Stimulated activated naive CD8-positive, alpha-beta T cell treated with anti-CD3 and anti-CD28 coated beads, Interleukin-15, amount 100 ng/mL, for 72 hours (primary cell): ENCODE measurements at regions not wholly inside any gene's neighbourhood (a gene's known extent, or its start where the extent isn't known, plus 50 kb on each side); places are given as distances from the start of the nearest gene placed in this dataset.

ENCODE experiments used
- ATAC-seq: fragments of 150-1000 bp; cut with Tn5 transposase; 2 replicates; pipeline ENCODE4 v1.10.0; 2021; ENCODE audit warnings: mild to moderate bottlenecking, moderate library complexity
- DNase-seq, 2 donors: peaks; one replicate each; pipeline ENCODE4 v3.0.0; 2021 to 2022
- H3K27ac Mint-ChIP-seq, 2 donors: one replicate each; pipeline ENCODE4 v1.8.0; 2022; ENCODE audit warnings: mild to moderate bottlenecking in 2 of 2, mixed read lengths in 2 of 2, moderate library complexity in 2 of 2
- H3K27me3 Mint-ChIP-seq: one replicate; pipeline ENCODE4 v1.8.0; 2022; ENCODE audit warnings: mixed read lengths
- H3K4me1 Mint-ChIP-seq: one replicate; pipeline ENCODE4 v1.8.0; 2022; ENCODE audit warnings: mild to moderate bottlenecking, mixed read lengths
- H3K4me3 Mint-ChIP-seq, 2 donors: one replicate each; pipeline ENCODE4 v1.8.0; 2022; ENCODE audit warnings: mild to moderate bottlenecking in 2 of 2, mixed read lengths in 2 of 2, moderate library complexity in 1 of 2
- H3K9me3 Mint-ChIP-seq, 2 donors: one replicate each; pipeline ENCODE4 v1.8.0; 2022; ENCODE audit warnings: mixed read lengths in 2 of 2

- H3K9me3 Mint-ChIP-seq: no peaks in the 10 kb centered on the region
- H3K4me1 Mint-ChIP-seq: no peaks in the 10 kb centered on the region
- H3K27ac Mint-ChIP-seq: no peak overlapping the region
- H3K27me3 Mint-ChIP-seq: no peaks in the 10 kb centered on the region
- H3K4me3 Mint-ChIP-seq: no peak overlapping the region
- DNase-seq (no peak), ATAC-seq (no peak)
Measured at GRCh38 chr13:36493046-36493445, 60.8 kb downstream of the CCNA1 start.

DNA sequence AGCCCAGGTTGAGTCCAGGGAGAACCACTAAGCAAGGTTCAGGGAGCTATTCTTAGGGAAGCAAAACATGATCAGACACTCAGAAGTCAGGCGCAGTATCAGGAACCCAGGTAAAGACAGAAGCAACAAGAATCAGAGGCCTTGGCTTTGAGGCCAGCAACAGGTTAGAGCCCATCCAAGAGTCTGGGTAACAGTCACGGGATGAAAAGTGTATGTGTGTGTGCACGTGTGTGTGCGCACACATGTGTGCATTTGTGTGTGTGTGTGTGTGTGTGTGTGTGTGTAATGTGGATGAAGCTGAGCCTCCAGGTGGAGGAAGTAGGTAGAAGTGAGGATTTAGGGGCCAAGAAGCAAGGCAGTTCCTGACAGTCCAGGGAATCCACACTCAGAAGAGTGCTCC lies 63.1 kb downstream of the CCNA1 start:
- Mint-ChIP-seq H3K4me3 (no peak overlapping the region), H3K27ac (no peak overlapping the region), H3K9me3 (no peaks in the 10 kb centered on the region), H3K4me1 (no peaks in the 10 kb centered on the region), H3K27me3 (no peaks in the 10 kb centered on the region)
- DNase-seq (no peak), ATAC-seq (no peak)

- H3K4me3 Mint-ChIP-seq: no peak overlapping the region
Measured at GRCh38 chr13:36509369-36509768, 77.1 kb downstream of the CCNA1 start.

GRCh38 chr13:36512771-36513170 lies 80.5 kb downstream of the CCNA1 start:
- DNase-seq: no peak
- no peak for ATAC-seq
- Mint-ChIP-seq H3K27me3 (peaks cover 22% of the 10 kb centered on the region), H3K27ac (no peak overlapping the region), H3K4me1 (no peaks in the 10 kb centered on the region), H3K9me3 (peaks cover 0 to 4% of the 10 kb centered on the region in 2 donors), H3K4me3 (no peak overlapping the region)

More at GRCh38 chr13:36509369-36509768, 77.1 kb downstream of the CCNA1 start:
- no peak for ATAC-seq
- DNase-seq: no peak
- Mint-ChIP-seq H3K27me3 (peaks cover 17% of the 10 kb centered on the region), H3K27ac (no peak overlapping the region), H3K4me1 (no peaks in the 10 kb centered on the region), H3K9me3 (peaks cover 4 to 8% of the 10 kb centered on the region in 2 donors)

- H3K27ac Mint-ChIP-seq: no peak overlapping the region
- H3K4me3 Mint-ChIP-seq: no peak overlapping the region
- peaks cover 22% of the 10 kb centered on the region for H3K27me3 Mint-ChIP-seq
- ATAC-seq (no peak), DNase-seq (no peak)
- peaks cover 0 to 4% of the 10 kb centered on the region in 2 donors for H3K9me3 Mint-ChIP-seq
- H3K4me1 Mint-ChIP-seq: no peaks in the 10 kb centered on the region
Measured at GRCh38 chr13:36513266-36513665, 81.0 kb downstream of the CCNA1 start.

DNA sequence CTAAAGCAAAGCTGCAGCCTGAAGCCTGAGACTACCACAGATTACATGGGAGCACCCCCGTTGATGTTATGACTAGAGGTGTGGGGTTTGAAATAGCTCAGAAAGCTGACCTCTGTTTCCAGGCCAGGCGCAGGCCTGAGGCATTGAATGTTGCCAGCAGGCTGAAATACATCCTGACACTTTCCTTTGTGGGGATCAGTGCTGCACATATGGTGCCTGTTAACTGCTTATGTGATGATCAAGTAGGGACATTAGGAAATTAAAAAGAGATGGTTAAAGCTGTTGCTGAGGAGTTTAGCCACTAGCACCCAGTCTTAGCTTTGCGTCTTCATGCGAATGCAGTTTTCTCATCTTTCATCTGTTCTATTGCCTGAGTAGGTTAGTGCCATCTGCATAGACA lies 83.2 kb downstream of the CCNA1 start:
- H3K27ac Mint-ChIP-seq: no peak overlapping the region
- no peaks in the 10 kb centered on the region for H3K4me1 Mint-ChIP-seq
- ATAC-seq (no peak), DNase-seq (no peak)
- no peak overlapping the region for H3K4me3 Mint-ChIP-seq
- peaks cover 0 to 4% of the 10 kb centered on the region in 2 donors for H3K9me3 Mint-ChIP-seq
- peaks cover 17% of the 10 kb centered on the region for H3K27me3 Mint-ChIP-seq

- ATAC-seq: no peak
- Mint-ChIP-seq H3K4me3 (no peak overlapping the region), H3K4me1 (no peaks in the 10 kb centered on the region), H3K27ac (no peak overlapping the region), H3K9me3 (peaks cover 0 to 8% of the 10 kb centered on the region in 2 donors), H3K27me3 (peaks cover 11% of the 10 kb centered on the region)
- DNase-seq: no peak
Measured at GRCh38 chr13:36516225-36516624, 83.9 kb downstream of the CCNA1 start.

DNA sequence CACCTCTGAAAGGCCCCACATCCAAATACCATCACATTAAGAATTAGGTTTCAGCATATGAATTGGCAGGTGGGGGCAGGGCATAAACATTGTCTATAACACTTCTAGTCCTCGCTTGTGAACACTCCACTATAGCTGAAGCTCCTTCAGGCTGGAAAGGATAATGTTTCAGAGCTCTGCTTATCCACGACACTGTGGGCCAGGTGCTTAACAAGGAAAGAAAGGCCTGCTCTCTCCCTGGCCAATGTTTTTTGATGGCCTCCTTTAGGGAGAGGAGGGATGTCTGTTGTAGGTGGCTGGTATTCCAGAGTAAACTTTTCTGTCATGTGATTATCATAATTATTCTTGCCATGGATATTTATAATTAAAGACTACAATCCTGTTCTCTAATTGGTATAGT lies 86.4 kb downstream of the CCNA1 start:
- no peak overlapping the region for H3K27ac Mint-ChIP-seq
- ATAC-seq (no peak), DNase-seq (no peak)
- H3K27me3 Mint-ChIP-seq: peaks cover 9% of the 10 kb centered on the region
- peaks cover 0 to 10% of the 10 kb centered on the region in 2 donors for H3K9me3 Mint-ChIP-seq
- H3K4me1 Mint-ChIP-seq: no peaks in the 10 kb centered on the region
- H3K4me3 Mint-ChIP-seq: no peak overlapping the region

DNA sequence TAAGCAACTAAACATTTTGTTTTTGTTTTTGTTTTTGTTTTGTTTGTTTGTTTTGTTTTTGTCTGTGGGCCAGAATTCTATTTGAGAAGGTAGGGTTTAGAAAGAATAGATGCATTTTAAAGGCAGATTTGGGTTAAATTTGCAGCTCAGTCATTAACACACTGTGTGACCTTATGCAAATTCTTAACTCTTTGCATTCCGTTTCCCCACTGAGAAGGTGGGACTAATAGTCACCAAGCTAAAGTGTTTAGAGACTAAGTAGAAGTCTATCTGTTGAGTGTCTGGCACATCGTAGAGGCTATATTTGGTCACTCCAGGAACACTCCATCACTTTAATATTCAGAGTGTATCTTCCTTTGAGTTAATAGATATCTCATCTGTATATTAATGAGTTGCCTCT lies 87.1 kb downstream of the CCNA1 start:
- no peaks in the 10 kb centered on the region for H3K4me1 Mint-ChIP-seq
- no peak overlapping the region for H3K4me3 Mint-ChIP-seq
- H3K27me3 Mint-ChIP-seq: peaks cover 4% of the 10 kb centered on the region
- H3K27ac Mint-ChIP-seq: no peak overlapping the region
- H3K9me3 Mint-ChIP-seq: peaks cover 0 to 10% of the 10 kb centered on the region in 2 donors
- ATAC-seq (no peak), DNase-seq (no peak)

- Mint-ChIP-seq H3K4me1 (no peaks in the 10 kb centered on the region), H3K27me3 (peaks cover 3% of the 10 kb centered on the region), H3K9me3 (peaks cover 0 to 10% of the 10 kb centered on the region in 2 donors), H3K4me3 (no peak overlapping the region), H3K27ac (no peak overlapping the region)
- ATAC-seq (no peak), DNase-seq (no peak)
Measured at GRCh38 chr13:36520111-36520510, 87.8 kb downstream of the CCNA1 start.

- DNase-seq (no peak), ATAC-seq (no peak)
- Mint-ChIP-seq H3K9me3 (no peaks in the 10 kb centered on the region), H3K4me3 (no peak overlapping the region), H3K27ac (no peak overlapping the region), H3K4me1 (no peaks in the 10 kb centered on the region), H3K27me3 (peaks cover 29% of the 10 kb centered on the region)
Measured at GRCh38 chr13:36526897-36527296, 94.6 kb downstream of the CCNA1 start.

GRCh38 chr13:36528105-36528504 lies 95.8 kb downstream of the CCNA1 start:
- Mint-ChIP-seq H3K27ac (no peak overlapping the region), H3K9me3 (no peaks in the 10 kb centered on the region), H3K4me1 (no peaks in the 10 kb centered on the region), H3K27me3 (peaks cover 29% of the 10 kb centered on the region), H3K4me3 (no peak overlapping the region)
- ATAC-seq (no peak), DNase-seq (no peak)

DNA sequence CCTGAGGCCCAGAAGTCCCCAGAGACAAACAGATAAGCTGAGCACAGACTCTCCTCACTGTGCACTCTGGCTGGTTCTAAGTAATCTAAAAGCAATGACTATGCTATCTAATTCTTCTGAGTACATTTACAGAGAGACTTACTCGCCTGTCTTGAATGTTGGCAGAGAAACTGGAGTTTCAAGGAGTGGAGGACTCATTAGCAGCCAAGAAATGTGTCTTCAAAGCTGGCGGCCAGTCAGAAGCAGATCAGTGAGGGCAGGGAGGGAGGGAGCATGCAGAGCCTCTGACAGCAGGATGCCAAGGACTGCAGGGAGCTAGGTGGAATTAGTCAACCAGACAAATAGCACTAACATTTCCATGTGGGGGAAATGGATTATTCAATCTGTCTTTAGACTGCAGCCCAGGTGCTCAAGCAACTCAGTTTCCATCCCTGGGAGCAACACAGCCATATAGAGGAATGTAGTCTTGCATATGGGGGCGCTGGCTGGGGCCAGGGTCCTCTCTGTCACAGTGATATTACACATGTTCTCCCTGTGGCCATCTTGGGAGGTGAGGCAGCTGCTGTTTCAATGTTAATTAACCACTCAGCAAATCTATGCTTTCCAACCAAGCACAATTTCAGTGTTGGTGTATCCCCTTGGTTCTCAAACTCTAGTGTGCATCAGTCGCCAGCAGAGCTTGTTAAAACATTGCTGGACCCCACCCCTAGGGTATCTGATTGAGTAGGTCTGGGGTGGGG lies 97.9 kb downstream of the CCNA1 start:
- no peak for ATAC-seq
- Mint-ChIP-seq H3K27ac (no peak overlapping the region), H3K27me3 (peaks cover 33% of the 10 kb centered on the region), H3K4me3 (no peak overlapping the region), H3K4me1 (no peaks in the 10 kb centered on the region), H3K9me3 (no peaks in the 10 kb centered on the region)
- no peak for DNase-seq

DNA sequence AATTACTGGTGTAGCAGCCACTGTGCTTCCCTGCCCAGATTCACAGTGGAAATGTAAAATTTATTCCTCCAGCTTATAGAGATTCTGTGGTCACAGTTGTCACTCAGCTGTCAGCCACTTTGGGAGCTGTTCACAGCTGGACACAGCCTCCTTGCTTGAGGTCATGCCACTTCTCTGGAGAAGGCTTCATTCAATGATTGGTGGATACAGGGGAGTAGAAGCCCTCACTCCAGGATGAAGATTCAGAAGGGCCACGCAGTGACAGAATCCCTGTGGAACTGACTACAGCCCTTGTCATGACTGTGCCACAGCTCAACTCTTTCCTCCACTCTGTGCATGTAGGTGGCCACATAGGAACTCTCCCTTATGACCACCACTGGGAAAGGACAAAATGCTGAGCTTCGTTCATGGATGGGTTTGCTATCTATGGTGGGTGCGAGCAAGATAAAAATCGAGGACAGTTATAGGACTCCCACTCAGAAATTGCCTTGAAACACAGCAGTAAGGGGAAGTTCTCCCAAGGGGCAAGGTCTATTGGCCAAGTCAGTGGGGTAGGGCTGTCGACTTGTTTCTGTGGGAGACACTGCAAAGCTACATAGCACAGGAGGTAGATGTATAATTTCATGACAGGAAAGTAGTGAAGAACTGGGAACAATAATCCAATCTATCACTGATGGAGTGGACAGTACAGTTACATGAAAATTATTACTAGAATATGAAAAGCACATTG lies 98.7 kb downstream of the CCNA1 start:
- H3K27ac Mint-ChIP-seq: no peak overlapping the region
- no peak for DNase-seq
- no peak for ATAC-seq
- H3K27me3 Mint-ChIP-seq: peaks cover 25% of the 10 kb centered on the region
- H3K4me1 Mint-ChIP-seq: no peaks in the 10 kb centered on the region
- no peaks in the 10 kb centered on the region for H3K9me3 Mint-ChIP-seq
- H3K4me3 Mint-ChIP-seq: no peak overlapping the region

DNA sequence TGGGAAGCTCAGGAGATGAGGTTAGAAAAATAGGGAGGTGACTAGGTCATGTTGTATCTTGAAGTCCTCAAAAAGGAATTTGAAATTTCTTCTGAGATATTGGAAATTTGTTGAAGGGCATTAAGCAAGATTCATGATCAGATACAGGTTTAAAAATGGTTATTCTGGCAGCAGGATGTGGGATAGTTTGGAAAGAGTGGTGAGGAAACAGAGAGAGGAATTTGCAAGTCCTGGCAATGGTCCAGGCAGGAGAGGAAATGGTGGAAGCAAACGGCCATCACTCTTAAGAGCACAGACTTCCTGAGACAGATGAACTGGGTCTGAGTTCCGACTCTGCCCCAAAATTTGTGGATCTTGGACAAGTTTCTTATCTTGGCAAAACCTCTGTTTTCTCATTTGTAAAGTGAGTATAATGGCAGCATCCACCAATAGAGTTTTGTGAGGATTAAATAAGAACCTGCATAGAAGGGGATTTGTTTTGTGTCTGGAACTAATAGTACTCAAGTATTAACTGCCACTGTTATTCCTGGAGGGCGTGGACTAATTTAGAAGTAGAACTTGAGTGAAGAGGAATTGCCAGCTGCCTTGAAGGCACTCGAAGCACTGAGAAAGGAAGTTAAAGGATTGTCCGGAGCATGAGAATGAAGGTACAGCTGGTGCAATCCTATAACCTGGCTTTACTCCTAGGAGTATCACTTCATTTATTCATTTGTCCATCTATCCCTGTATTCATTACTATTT lies 99.6 kb downstream of the CCNA1 start:
- Mint-ChIP-seq H3K27me3 (peaks cover 20% of the 10 kb centered on the region), H3K9me3 (no peaks in the 10 kb centered on the region), H3K4me1 (no peaks in the 10 kb centered on the region), H3K27ac (no peak overlapping the region), H3K4me3 (no peak overlapping the region)
- no peak for DNase-seq
- no peak for ATAC-seq

DNA sequence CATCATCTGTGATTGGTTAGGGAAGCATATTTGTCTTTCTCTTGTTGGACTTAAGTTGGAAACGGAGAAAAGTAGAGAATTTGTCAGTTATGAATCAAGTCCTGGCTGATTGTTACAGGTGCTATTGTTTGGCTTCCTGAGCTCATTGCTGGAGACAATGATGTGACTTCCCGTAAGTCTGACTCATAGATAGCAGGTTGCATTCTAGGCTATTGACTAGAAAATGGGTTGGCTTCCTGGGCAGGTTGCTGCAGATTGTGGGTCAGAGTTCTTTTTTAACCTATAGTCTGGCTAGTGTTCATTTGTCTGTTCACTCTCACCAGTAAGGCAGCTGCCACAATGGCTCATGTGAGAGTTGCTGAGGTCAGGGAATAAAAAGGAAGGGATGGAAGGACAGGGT lies 101.5 kb downstream of the CCNA1 start:
- no peak for ATAC-seq
- Mint-ChIP-seq H3K27me3 (peaks cover 24% of the 10 kb centered on the region), H3K4me1 (no peaks in the 10 kb centered on the region), H3K27ac (no peak overlapping the region), H3K9me3 (peaks cover 4 to 5% of the 10 kb centered on the region in 2 donors), H3K4me3 (no peak overlapping the region)
- no peak for DNase-seq
